HG03565 (cell line): ENCODE measurements at regions not wholly inside any gene's neighbourhood (a gene's known extent, or its start where the extent isn't known, plus 50 kb on each side); places are given as distances from the start of the nearest gene placed in this dataset.
"Not testable (repeated sequence)": the region's sequence is repeated elsewhere in the genome, so short reads cannot be mapped to it uniquely, and the experiment has no call there.

Source experiments
- ATAC-seq: cut with Tn5 transposase; IDR thresholded peaks from one replicate; pipeline ENCODE4 v1.9.1; 2021; ENCODE audit warnings: mild to moderate bottlenecking, moderate library complexity; ENCODE audit not compliant: unreplicated experiment

DNA sequence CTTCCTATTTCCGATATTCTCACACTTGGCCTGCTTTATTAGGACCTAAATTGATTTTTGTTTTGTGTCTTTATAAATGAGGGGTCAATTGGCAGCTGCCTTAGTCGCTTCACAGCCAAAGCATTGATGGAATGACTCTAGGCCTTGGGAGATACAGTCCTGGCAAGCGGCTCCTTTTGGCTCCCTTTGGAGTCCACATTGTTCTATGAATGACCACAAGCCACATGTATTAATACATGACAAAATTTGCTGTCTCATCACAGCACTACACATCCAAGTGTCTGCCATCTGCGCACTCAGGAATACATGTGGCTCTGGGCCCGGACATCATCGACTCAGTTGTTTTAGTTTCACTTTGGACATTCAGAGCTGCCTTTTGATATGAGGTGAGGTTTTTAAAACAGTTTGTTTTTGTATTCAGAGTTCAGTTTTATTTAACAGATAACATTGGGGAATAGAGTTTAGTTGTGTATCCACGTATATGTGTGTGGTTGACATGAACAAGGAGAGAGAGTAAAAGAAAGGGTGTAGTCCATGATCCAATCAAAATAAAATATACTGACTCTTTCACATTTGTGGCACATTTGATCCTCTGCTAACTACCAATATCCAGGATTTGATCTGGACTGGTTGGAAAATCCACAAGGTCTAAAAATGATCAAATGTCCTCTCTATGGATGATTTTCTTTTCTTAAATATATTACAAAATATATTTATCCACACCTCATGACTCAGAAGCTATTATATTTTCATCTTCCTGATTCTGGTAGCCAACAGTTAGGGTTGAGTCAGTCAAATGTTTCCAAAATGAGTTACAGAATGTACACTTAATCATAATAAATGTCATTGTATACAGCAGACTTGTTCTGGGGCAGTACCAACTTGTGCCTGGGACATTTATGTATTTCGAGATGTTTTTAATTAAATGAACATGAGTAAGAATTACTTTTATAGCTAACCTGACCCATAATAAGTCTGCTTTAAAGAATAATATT is 114.0 kb upstream of the MTAP start:
- no peak for ATAC-seq

DNA sequence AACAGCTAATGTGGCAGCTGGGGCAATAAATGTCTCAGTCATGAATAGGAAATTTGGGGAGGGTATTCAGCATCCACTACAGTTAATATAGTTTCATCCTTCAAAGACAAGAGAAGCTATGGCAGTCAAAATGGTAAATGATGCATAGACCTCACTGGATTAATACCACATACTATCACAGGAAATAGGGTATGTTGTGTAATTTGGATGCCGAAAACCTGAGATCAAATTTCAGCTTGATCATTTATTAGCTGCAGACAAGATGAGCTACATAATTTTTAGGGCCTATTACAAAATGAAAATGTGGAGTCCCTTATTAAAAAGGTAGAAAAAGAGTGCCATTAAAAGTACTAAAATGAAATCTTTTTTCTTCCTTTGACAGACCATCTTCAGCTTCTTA is 112.6 kb upstream of the MTAP start:
- ATAC-seq: no peak

DNA sequence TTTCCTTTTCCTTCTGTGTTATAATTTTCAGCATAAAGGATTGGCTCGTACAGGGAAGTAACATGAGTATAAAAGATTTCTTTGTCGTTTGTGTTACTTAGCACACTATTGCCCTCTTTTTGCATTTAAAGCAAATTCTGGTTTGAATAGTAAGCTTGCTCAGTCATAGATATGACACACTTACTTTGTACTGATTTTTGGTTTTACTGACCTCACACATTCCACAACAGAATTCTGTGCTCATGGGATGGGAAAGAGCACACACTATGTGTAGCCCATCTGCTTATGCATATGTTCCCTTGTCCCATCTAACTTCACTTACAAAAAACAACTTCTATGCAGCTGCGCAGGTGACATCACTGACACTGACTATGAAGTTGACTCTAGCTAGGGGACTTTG is 111.9 kb upstream of the MTAP start:
- no peak for ATAC-seq

DNA sequence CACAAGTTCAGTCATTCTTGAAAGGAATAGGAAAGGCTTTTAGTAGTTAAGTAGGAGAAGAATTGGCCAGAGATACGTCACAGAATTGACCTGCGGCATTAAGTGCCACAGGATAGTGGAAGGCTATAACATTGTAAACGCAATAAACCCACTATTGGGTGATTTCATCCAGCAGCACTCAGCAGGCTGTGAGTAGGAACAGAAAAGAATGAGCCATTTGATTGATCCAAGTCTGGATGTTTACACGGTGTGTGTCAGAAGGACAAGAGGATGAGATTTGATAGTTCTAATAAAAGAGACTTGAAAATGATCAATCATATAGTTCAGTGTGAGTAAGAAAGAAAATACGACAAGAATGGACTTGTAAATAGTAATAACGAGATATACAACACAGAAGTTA is 110.0 kb upstream of the MTAP start:
- ATAC-seq: no peak

DNA sequence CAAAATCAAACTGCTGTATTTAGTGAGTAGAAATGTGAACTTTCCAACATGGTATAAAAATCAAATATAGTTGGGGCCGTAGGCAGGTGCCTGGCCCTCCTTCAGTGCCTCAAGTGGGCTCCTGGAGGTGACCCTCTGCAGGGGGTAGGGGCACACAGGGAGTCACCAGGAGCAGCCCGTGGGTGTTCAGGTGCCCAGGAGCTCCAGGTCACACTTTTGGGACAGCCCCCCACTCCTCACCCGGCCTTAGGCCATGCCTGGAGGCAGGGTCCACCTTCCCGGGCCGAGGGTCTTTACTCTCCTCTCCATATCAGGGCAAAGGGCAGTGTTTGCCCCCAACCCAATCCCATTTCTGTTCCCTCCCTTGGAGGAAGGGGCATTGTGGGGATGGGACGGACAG is 108.0 kb upstream of the MTAP start:
- ATAC-seq: no peak

DNA sequence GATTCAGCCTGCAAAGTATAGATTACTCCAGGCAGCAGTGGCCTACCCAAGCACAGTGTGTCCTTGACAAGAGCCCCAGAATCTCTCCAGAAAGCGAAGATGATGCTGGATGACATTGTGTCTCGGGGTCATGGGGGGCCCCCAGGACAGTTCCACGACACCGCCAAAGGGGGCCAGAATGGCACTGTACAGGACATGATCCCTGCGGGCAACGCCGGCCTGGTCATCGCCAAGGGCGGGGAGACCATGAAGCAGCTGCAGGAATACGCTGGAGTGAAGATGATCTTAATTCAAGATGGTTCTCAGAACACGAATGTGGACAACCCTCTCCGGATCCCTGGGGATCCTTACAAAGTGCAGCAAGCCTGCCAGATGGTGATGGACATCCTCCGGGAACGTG is 107.0 kb upstream of the MTAP start:
- no peak for ATAC-seq

DNA sequence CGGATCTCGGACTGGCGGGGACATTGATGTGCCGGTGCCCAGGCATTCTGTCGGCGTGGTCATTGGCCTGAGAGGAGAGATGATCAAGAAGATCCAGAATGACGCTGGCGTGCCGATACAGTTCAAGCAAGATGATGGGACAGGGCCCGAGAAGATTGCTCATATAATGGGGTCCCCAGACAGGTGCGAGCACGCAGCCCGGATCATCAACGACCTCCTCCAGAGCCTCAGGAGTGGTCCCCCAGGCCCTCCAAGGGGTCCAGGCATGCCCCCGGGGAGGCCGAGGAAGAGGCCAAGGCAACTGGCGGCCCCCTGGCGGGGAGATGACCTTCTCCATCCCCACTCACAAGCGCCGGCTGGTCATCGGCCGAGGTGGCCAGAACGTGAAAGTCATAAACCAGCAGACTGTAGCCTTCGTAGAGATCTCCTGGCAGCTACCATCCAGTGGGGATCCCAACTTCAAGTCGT is 106.5 kb upstream of the MTAP start:
- ATAC-seq: no peak

DNA sequence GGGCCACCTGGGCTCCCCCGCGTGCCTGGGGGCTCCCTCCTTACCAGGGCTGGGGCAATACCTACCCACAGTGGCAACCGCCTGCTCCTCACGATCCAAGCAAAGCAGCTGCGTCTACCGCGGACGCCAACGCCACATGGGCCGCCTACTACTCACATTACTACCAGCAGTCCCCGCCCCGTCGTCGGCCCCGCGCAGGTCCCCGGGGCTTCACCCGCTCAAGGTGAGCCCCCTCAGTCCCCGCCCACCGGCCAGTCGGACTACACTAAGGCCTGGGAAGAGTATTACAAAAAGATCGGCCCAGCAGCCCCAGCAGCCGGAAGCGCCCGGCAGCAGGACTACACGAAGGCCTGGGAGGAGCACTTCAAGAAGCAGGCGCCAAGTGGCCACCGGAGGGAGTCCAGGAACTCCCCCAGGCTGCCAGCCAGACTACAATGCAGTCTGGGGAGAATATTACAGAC is 106.0 kb upstream of the MTAP start:
- no peak for ATAC-seq

DNA sequence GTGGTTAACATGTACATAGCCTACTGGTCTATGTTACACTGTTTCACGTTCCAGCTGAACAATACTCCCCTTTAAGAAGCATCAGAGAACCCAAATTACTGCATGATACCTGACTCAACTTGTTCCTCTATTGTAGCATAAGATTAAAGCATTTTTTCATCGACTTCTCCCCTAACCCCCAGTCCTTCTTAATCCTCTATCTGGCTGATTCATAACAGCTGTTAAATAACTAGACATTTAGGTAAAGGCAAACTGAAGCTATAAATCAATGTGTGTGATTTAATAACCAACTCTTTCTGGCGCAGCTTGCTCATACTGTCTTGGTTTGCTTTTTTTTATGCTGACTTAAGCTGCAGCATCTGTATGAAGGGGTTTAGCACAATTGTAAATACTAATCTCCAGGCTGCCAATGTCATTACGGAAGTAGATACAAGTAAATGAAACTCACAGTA is 94.2 kb upstream of the MTAP start:
- no peak for ATAC-seq

DNA sequence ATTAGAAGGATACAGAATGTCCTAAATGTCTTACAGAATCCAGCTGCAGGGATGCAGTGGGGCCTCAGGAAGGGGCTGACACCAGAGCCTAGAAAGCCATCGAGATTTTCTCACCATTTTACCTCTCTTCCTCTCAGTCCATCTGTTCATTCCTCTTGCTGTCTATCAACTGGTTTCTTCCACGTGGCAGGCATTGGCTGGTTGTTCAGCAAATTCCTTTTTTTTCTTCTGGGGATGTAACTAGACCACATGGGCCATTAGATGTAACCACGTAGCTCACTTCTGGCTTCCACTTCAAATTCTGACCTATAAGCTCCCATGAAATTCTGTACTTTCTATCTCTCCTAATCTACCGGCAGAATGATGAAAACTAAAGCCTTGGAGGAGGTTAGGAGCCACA is 93.6 kb upstream of the MTAP start:
- no peak for ATAC-seq

DNA sequence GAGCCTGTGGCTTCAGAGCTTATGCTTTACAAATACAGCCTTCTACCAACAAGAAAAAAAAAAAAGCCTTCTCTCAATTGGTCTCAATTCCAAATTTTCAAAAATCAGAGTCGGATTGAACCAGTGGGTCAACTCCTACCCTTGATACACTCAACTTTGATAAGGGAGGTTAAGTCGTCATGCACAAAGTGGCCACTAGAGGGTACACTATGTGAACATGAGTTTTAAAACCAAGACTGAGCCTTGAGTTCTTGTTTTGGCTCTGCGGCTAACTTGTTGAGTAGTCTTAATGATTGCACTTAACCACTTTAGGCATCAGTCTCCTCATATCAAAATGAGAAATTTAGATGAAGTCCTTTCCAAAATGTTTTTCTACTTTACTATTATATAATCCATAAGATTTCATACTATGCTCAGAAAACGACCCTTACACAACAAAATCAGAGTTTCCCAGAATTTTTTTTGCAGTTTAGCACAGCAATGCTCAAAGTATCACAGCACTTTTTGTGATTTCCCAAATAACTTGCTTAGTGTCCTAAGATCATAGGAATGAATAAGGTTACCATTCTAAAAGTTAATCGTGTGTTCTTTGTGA is 92.9 kb upstream of the MTAP start:
- ATAC-seq: peak; percentile 69

DNA sequence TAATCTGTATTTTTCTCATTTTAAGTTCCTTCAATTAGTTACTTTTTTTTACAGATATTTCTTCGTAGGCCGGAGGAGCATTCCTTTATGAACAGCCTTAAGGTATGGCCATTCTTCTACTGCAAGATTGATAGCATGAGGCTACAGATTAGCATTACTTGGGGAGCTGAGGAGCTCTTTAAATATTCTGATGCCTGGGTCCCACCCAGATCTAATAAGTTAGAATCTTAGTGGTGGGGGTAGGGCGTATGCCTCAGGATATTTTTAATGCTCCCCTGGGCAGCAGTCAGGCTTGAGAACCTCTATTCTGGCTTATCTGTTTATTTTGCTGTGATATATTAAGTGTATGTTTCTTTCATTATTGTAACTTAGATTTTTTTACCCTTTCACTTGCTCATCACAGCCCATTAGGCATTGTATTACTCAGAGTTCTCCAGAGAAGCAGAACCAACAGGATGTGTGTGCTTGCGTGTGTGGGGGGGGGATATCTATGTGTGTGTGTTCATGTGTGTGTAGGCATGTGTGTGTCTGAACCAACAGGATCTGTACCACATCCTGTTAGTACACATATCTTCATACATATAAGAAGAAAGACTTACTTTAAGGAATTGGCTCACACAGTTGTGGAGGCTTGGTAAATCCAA is 91.8 kb upstream of the MTAP start:
- ATAC-seq: no peak

DNA sequence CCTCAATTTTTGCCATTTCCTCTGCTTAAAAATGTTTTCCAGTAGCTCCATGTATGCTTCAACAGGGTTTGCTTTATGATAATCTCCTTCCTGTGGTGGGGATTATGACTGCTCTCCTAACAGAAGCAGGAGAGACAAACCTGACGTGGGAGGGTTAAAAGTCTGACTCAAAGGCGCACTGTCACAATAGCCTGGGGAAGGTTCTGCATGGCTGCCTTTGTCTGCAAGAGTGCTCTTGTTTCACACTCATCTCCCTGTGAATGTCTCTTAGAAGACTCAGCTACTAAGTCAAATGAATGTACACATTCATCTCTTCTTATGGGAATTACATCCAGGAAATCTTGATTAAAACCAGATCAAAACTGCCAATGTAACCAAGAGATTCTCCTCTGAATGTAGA is 90.9 kb upstream of the MTAP start:
- ATAC-seq: peak; percentile 63

DNA sequence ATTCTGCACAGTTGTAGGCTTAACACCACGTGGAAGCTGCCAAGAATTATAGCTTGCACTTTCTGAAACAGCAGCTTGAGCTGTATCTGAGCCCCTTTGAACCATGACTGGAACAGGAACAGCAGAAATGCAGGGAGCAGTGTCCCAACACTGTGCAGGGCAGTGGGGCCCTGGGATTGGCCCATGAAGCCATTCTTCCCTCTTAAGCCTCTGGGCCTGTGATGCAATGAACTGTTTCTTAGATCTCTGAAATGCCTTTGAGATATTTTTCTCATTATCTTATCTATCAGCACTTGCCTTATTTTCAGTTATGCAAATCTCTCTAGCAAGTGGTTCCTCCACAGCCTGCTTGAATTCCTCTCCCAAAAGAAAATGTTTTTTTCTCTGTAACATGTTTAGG is 87.0 kb upstream of the MTAP start:
- ATAC-seq: no peak

DNA sequence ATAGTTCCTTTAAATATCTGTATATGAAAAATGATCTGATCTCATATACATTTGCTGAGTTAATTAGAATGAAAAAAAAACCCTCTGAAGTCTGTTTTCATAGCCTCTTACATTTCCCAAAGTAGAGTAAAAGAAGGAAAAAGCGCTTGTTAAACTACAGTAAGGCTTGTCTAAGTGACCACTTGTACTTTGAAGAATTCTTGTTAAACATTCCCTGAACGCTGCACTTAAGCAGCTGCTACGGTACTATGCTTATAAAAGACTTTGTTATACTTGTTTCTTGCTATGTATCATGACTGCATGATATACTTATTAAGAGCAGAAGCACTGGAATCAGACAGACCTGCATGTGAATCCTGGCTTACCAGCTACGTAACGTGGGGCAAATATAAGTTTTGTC is 81.7 kb upstream of the MTAP start:
- ATAC-seq: no peak

DNA sequence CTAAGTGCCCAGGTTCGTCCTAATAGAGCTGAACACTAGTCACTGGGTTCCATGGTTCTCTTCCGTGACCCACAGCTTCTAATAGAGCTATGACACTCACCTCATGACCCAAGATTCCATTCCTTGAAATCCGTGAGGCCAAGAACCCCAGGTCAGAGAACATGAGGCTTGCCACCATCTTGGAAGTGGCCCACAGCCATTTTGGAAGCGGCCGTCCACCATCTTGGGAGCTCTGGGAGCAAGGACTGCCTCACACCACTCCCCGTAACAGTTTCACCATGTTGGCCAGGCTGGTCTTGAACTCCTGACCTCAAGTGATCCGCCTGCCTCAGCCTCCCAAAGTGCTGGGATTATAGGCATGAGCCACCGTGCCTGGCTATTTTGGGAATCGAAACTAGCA is 75.0 kb upstream of the MTAP start:
- not testable (repeated sequence) for ATAC-seq

DNA sequence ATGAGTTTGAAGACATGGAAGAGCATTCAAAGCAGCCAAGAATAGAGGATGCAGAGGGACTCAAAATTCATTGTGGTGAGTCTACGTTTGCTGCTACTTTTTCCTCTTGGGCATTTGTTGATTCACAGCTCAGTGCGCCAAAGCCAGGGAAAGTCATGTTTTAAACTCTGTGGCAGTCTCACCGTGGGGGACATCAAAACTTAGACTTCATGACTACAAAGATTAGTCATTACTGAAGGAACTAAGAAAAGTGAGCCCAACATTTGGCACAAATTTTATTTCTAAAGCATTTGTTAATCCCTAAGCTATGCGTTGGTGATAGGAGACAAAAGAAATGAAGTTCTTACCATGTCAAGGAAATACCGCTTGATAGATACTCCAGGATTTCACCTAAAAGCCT is 73.7 kb upstream of the MTAP start:
- ATAC-seq: no peak

DNA sequence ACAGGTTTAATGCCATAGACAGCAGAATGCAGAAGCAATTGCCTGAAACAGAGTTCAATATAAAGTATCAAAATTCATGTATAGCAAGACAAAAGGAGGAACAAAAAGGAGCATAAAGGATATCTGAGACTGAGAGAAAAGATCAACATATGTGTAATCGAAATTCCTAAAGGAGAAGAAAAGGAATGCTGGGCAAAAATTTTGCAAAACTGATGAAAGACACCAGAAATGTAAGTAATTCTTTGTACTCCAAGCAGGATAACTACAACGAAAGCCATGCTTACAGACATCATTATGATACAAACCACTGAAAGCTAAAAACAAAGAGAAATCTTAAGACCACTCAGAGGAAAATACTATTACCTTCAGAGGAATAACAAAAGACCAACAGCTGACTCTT is 72.8 kb upstream of the MTAP start:
- ATAC-seq: no peak

DNA sequence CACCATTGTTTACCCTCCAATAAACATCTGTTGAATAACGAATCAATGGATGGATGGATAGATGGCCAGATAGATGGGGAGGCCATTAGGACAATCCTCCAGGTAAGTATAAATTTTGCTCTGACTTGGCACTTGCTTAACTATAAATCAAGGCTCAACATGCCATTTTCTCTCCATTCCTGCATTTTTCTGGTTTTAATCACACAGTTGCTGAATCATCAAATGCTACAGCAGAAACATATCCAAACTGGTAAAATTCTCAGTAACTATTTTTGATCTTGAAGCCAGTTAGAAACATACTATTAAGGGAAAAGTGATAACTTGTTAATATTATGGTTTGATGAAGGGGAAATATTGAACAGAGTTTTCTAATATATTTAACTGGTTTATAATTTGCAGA is 71.5 kb upstream of the MTAP start:
- no peak for ATAC-seq

DNA sequence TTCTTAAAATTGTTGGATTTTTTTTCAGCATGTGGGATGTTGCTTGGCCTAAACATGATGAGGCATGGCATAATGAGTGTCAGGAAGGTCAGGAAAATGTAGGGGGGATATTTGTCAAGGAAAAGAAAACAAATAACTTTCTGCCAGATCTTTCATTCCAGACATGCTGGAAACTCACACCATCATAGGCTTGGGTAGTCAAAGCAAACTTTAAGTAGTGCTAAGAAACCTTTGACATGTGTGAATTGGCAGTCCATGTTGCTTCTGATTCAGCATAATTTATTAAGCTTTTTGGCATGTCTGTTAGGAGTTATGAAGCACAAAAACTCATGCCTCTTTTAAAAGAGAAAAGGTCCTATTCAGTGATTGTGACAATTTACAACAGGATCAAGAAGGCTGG is 61.3 kb upstream of the MTAP start:
- ATAC-seq: no peak

DNA sequence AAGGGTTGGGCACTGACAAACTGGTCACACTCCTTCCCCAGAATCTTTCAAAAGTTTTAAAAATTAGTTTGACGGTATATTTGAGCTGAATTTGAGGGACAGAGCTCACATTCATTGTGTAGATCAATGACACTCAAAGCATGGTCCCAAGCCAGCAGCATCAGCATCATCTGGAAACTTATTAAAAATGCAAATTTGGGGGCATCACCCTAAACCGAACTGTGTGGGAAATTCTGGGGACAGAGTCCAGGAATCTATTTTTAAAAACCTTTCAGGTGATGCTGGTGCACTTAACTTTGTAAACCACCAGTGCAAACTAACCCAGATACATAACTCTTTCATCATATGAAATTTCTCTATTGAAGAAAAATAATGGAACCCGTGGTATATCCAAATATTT is 58.1 kb upstream of the MTAP start:
- no peak for ATAC-seq

DNA sequence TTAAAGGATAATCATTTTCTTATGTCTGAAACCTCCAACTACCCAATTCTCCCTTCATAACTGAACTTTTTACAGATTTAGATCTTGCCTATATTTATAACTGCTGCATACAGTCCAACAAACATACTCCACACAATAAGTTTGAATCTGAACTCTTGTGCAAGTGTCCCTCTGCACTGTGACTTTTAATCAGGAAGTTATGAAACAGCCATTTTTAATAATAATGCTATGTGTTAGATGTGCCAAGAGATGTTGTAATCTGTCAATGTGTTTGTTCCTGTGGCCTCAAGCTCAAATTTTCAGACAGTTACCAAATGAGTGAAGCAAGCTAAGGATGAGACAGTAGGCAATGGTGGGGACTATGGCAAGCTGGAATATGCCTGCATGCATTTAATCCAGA is 57.6 kb upstream of the MTAP start:
- ATAC-seq: no peak
